IPS DF 4.7 (cell line): ENCODE measurements at regions not wholly inside any gene's neighbourhood (a gene's known extent, or its start where the extent isn't known, plus 50 kb on each side); places are given as distances from the start of the nearest gene placed in this dataset.
A peak's percentile ranks its signal among the peaks of the same experiment; 100 is the strongest.
"Not testable (repeated sequence)": the region's sequence is repeated elsewhere in the genome, so short reads cannot be mapped to it uniquely, and the experiment has no call there.

ENCODE experiments used
- DNase-seq: peaks from one replicate; pipeline ENCODE4 v3.0.0-alpha.2; 2013; ENCODE audit warnings: low spot score; ENCODE audit errors: extremely low read depth

GRCh38 chr13:105894697-105895096 lies 640.8 kb downstream of the EFNB2 start:
- no peak for DNase-seq

- no peak for DNase-seq
These were observed 645.0 kb downstream of the EFNB2 start for GRCh38 chr13:105890509-105890908.

GRCh38 chr13:105878119-105878700 lies 657.3 kb downstream of the EFNB2 start:
- no peak for DNase-seq

GRCh38 chr13:105874814-105875213 lies 660.6 kb downstream of the EFNB2 start:
- no peak for DNase-seq

- no peak for DNase-seq
These were observed 663.7 kb downstream of the EFNB2 start for GRCh38 chr13:105871768-105872167.

- no peak for DNase-seq
These were observed 664.1 kb downstream of the EFNB2 start for GRCh38 chr13:105871326-105871725.

GRCh38 chr13:105863300-105863920 lies 672.1 kb downstream of the EFNB2 start:
- no peak for DNase-seq

GRCh38 chr13:105848494-105848893 lies 687.0 kb downstream of the EFNB2 start:
- DNase-seq = no peak

GRCh38 chr13:105847527-105848291 lies 687.8 kb downstream of the EFNB2 start:
- DNase-seq = no peak

GRCh38 chr13:105846923-105847322 lies 688.5 kb downstream of the EFNB2 start:
- DNase-seq = no peak

GRCh38 chr13:105841286-105841685 lies 694.2 kb downstream of the EFNB2 start:
- DNase-seq = no peak

GRCh38 chr13:105838231-105838630 lies 697.2 kb downstream of the EFNB2 start:
- no peak for DNase-seq

- DNase-seq = not testable (repeated sequence)
These were observed 698.2 kb downstream of the EFNB2 start for GRCh38 chr13:105837295-105837694.

- no peak for DNase-seq
These were observed 704.6 kb downstream of the EFNB2 start for GRCh38 chr13:105830821-105831220.

- no peak for DNase-seq
These were observed 708.2 kb downstream of the EFNB2 start for GRCh38 chr13:105827111-105827809.

- DNase-seq = no peak
These were observed 710.4 kb downstream of the EFNB2 start for GRCh38 chr13:105825071-105825470.

- DNase-seq = no peak
These were observed 714.1 kb downstream of the EFNB2 start for GRCh38 chr13:105821337-105821736.

GRCh38 chr13:105820415-105820814 lies 715.0 kb downstream of the EFNB2 start:
- DNase-seq = no peak

GRCh38 chr13:105817498-105817897 lies 718.0 kb downstream of the EFNB2 start:
- no peak for DNase-seq

- peak; percentile 33 for DNase-seq
These were observed 718.5 kb downstream of the EFNB2 start for GRCh38 chr13:105816994-105817393.

GRCh38 chr13:105814902-105815250 lies 720.6 kb downstream of the EFNB2 start:
- DNase-seq = no peak

- DNase-seq = no peak
These were observed 721.1 kb downstream of the EFNB2 start for GRCh38 chr13:105814219-105814901.
